ENCODE measurements at regions not wholly inside any gene's neighbourhood (a gene's known extent, or its start where the extent isn't known, plus 50 kb on each side); places are given as distances from the start of the nearest gene placed in this dataset.

DNA sequence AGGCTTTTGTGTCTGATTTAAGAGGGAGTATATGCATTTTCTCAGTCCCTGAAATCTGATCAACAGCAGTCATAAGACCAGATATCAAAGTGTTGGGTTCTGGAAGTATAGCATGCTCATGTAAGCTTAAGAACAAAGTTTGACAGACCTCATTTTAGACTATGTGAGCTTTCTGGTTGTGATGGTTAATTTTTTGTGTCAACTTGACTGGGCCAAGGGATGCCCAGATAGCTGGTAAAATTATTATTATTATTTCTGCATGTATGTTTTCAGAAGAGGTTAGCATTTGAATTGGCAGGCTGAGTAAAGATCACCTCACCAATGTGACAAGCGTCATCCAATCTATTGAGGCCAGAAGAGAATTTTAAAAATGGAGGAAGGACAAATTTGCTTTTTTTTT, 63.5 kb upstream of the FRMD4A start:
- Mint-ChIP-seq H3K36me3 (ENCODE audit: insufficient read depth) (no peaks in the 10 kb centered on the region), H3K27me3 (no peaks in the 10 kb centered on the region), H3K4me3 (ENCODE audit: low read depth) (no peak overlapping the region), H3K27ac (no peak overlapping the region), H3K4me1 (ENCODE audit: low read depth) (no peaks in the 10 kb centered on the region), H3K9me3 (ENCODE audit: low read depth) (peaks cover 4% of the 10 kb centered on the region)
- no peak for DNase-seq (ENCODE audit: low spot score, unreplicated experiment)
- TF ChIP-seq, protein P1, sequence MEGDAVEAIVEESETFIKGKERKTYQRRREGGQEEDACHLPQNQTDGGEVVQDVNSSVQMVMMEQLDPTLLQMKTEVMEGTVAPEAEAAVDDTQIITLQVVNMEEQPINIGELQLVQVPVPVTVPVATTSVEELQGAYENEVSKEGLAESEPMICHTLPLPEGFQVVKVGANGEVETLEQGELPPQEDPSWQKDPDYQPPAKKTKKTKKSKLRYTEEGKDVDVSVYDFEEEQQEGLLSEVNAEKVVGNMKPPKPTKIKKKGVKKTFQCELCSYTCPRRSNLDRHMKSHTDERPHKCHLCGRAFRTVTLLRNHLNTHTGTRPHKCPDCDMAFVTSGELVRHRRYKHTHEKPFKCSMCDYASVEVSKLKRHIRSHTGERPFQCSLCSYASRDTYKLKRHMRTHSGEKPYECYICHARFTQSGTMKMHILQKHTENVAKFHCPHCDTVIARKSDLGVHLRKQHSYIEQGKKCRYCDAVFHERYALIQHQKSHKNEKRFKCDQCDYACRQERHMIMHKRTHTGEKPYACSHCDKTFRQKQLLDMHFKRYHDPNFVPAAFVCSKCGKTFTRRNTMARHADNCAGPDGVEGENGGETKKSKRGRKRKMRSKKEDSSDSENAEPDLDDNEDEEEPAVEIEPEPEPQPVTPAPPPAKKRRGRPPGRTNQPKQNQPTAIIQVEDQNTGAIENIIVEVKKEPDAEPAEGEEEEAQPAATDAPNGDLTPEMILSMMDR (IDR thresholded peaks at IDR 0.05; ENCODE audit: unreplicated experiment), result no peak

DNA sequence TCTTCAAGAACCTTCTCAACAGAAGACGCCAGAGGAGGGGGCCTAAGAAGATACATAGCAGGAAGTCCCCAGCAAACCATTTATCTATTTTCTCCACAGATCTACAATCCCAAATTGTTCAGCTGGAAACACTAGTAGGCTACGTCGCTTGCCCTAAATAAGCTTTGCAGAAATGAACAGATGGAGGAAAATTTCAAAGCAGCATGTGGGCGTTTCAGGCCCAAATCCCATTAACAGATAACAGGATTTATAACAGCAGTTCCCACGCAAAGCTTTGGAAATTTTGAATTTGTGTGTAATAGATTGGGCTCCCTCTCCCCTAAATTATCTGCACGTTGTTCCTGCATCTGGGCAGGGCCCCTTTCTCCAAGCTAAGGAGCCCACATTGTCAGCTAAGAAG, 60.6 kb upstream of the FRMD4A start:
- Mint-ChIP-seq H3K4me1 (ENCODE audit: low read depth) (no peaks in the 10 kb centered on the region), H3K9me3 (ENCODE audit: low read depth) (no peaks in the 10 kb centered on the region), H3K27me3 (peaks cover 3% of the 10 kb centered on the region), H3K27ac (no peak overlapping the region), H3K36me3 (ENCODE audit: insufficient read depth) (no peaks in the 10 kb centered on the region), H3K4me3 (ENCODE audit: low read depth) (no peak overlapping the region)
- TF ChIP-seq, protein P1 (IDR thresholded peaks at IDR 0.05; ENCODE audit: unreplicated experiment), result no peak
- no peak for DNase-seq (ENCODE audit: low spot score, unreplicated experiment)

DNA sequence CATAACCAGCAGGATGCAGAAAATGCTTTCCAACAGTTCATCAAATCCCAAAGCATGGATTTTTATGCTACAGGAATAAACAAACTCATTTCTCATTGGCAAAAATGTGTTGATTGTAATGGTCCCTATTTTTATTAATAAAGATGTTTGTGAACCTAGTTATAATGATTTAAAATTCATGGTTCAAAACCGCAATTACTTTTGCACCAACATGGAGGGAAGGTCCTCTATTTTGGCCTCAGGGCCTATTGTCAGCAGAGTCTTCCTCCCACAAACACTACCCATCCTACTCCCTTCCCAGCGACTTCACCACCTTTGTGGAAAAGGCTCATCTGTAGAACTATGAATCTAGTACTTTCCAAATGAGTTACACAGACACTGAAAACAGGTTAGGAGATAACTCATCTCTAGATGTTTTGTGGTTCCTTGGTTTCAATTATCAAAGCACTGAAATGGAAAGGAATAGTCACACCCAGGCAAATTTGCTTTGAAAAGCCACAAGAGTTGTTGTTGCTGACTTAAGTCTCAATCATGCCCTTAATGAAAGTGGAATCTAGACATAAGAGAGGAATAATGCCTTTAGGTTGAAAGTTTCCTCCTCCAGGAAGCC, 59.4 kb upstream of the FRMD4A start:
- Mint-ChIP-seq H3K27ac (no peak overlapping the region), H3K36me3 (ENCODE audit: insufficient read depth) (no peaks in the 10 kb centered on the region), H3K4me1 (ENCODE audit: low read depth) (no peaks in the 10 kb centered on the region), H3K27me3 (peaks cover 6% of the 10 kb centered on the region), H3K4me3 (ENCODE audit: low read depth) (no peak overlapping the region), H3K9me3 (ENCODE audit: low read depth) (no peaks in the 10 kb centered on the region)
- TF ChIP-seq, protein P1 (IDR thresholded peaks at IDR 0.05; ENCODE audit: unreplicated experiment), result no peak
- DNase-seq (ENCODE audit: low spot score, unreplicated experiment), result no peak

DNA sequence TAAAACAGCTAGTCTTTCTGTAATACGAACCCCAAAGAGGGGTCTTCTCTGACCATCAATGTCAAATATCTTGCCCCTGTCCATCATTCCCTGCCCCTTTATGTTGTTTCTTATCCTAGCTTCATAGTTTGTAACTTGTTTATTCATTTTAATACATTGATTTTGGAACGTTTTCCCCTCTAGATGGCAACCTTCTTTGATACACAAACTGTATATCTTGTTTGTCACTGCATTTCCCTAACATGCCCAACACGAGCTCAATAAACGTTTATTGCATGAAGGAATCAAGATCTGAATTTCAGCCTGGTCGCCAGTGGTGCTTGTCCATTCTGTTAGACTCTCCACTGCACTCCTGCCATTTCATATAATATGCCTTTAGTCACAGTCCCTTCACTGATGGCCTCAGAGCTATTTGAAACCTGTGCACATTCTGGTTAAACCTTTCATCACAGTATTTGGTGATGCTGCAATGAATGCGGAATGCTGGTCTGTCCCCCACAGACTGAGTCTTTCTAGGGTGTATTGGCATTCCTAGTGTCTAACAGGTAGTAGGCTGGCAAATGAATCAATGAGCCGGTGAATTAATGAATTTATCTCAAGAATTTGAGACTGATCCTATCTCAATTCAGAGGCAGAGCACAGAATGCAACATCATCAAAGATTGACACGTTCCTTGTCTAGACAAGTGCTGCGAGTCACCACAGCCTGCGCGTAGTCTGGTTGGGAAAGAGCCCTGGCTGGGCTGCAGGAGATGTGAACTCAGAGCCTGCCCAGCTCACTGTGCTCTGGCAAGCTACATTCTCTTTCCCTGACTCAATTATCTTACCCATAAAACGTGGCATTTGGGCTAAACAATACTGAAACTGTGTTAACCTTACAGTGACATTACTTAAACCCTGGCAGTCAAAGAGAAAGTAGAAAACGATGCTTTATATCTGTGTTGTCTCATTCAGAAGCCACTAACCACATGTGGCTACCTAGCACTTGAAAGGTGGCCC, 55.2 kb upstream of the FRMD4A start:
- H3K27ac Mint-ChIP-seq, result no peak overlapping the region
- TF ChIP-seq, protein P1 (IDR thresholded peaks at IDR 0.05; ENCODE audit: unreplicated experiment), result no peak
- no peak for DNase-seq (ENCODE audit: low spot score, unreplicated experiment)
- no peak overlapping the region for H3K4me3 Mint-ChIP-seq (ENCODE audit: low read depth)
- no peaks in the 10 kb centered on the region for H3K36me3 Mint-ChIP-seq (ENCODE audit: insufficient read depth)
- no peaks in the 10 kb centered on the region for H3K4me1 Mint-ChIP-seq (ENCODE audit: low read depth)
- H3K27me3 Mint-ChIP-seq, result peaks cover 9% of the 10 kb centered on the region
- no peaks in the 10 kb centered on the region for H3K9me3 Mint-ChIP-seq (ENCODE audit: low read depth)

DNA sequence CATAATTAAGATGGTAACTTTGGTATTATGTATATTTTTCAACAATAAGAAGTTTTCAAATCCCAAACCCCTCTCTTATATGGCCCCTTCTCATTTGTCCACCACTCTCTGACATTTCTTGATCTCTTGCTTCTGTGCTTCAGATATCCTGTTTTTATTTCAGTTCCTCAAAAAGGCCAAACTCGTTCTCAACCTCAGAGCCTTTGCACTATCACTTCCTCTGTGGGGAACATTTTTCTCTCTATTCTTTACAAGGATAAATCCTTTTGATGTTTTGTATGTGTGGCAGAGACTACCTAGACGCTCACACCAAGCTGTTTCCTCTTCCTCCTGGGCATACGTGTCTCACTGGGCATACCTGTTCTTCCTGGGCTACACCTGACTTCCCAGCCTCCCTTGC, 54.2 kb upstream of the FRMD4A start:
- H3K27ac Mint-ChIP-seq, result no peak overlapping the region
- H3K4me1 Mint-ChIP-seq (ENCODE audit: low read depth), result no peaks in the 10 kb centered on the region
- TF ChIP-seq, protein P1 (IDR thresholded peaks at IDR 0.05; ENCODE audit: unreplicated experiment), result no peak
- H3K36me3 Mint-ChIP-seq (ENCODE audit: insufficient read depth), result no peaks in the 10 kb centered on the region
- no peaks in the 10 kb centered on the region for H3K9me3 Mint-ChIP-seq (ENCODE audit: low read depth)
- no peak for DNase-seq (ENCODE audit: low spot score, unreplicated experiment)
- no peak overlapping the region for H3K4me3 Mint-ChIP-seq (ENCODE audit: low read depth)
- H3K27me3 Mint-ChIP-seq, result peaks cover 9% of the 10 kb centered on the region

Measured in progenitor cell of endocrine pancreas (in vitro differentiated cells).